Thoracic aorta (tissue), 2 donors: ENCODE measurements at regions not wholly inside any gene's neighbourhood (a gene's known extent, or its start where the extent isn't known, plus 50 kb on each side); places are given as distances from the start of the nearest gene placed in this dataset.
"Not testable (repeated sequence)": the region's sequence is repeated elsewhere in the genome, so short reads cannot be mapped to it uniquely, and the experiment has no call there.

Source experiments
- ATAC-seq: fragments of 150-250 bp; one replicate; pipeline ENCODE4 v1.8.0; 2017; ENCODE audit warnings: low read depth; ENCODE audit not compliant: insufficient number of reproducible peaks, low FRiP score
- DNase-seq: peaks from one replicate; pipeline ENCODE4 v3.0.0-alpha.2; 2020; ENCODE audit warnings: low spot score
- H3K27ac ChIP-seq, 2 donors: fragments of 200-600 bp; sonication (generic); 1 replicate in 1 of 2; 2 replicates in 1 of 2; pipeline ENCODE4 v1.5.1; 2016; ENCODE audit warnings: mild to moderate bottlenecking in 2 of 2, moderate library complexity in 2 of 2
- H3K27me3 ChIP-seq: fragments of 200-600 bp; sonication (generic); replicated peaks from 2 replicates; pipeline ENCODE4 v1.6.0; 2016; ENCODE audit warnings: mild to moderate bottlenecking; ENCODE audit not compliant: insufficient read depth
- H3K36me3 ChIP-seq: fragments of 200-600 bp; sonication (generic); one replicate; pipeline ENCODE4 v1.5.1; 2016
- H3K4me1 ChIP-seq, 2 donors: fragments of 200-600 bp; sonication (generic); 1 replicate in 1 of 2; 2 replicates in 1 of 2; pipeline versions ENCODE4 v1.5.1 to v1.6.0; 2016; ENCODE audit warnings: low read depth in 2 of 2, mild to moderate bottlenecking in 1 of 2; ENCODE audit not compliant: control insufficient read depth in 1 of 2
- H3K4me3 ChIP-seq: fragments of 200-600 bp; sonication (generic); 2 replicates; pipeline ENCODE4 v1.5.1; 2016; ENCODE audit warnings: mild to moderate bottlenecking
- H3K9me3 ChIP-seq: fragments of 200-600 bp; sonication (generic); 2 replicates; pipeline ENCODE4 v1.5.1; 2016

DNA sequence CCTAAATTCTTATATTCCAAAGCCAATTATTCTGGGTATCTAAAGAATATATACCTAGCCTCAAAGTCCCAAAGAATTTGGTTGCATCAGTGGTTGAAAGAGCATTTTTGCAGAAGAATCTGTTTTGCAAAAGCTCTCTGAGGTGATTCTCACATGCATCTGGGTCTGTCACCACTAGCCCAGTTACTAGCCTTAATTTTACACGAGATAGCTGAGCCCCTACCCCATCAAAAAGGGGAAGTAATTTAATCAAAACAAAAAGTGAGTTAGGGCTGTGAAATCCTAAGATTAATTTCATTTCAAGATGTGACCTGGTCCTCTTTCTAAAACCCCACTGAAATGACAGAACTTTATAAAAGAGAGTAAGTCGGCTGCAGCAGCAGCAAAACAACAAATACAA lies 53.7 kb upstream of the ZSCAN2 start:
- ATAC-seq, H3K4me3 ChIP-seq, H3K36me3 ChIP-seq, DNase-seq, H3K27me3 ChIP-seq, H3K9me3 ChIP-seq, H3K27ac ChIP-seq, H3K4me1 ChIP-seq: not testable (repeated sequence)

DNA sequence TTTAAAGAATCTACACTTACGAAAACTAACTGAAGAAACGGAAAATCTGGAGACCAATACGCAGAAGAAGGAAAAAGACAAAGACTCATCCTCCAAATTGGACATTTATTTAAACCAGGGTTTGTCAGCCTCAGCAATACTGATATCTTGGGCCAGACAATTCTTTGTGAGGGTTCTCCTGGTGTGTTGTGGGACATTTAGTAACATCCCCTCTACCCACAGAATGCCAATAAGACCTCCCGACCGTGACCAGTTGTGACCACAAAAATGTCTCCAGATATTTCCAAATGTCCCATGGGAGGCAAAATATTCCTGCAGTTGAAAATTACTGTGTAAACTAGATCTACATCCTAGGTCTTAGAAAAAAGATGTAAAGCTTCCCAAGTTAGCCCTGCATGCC lies 50.3 kb upstream of the ZSCAN2 start:
- peaks cover 7 to 16% of the 10 kb centered on the region in 2 donors for H3K4me1 ChIP-seq
- H3K4me3 ChIP-seq, DNase-seq, H3K27ac ChIP-seq, ATAC-seq, H3K9me3 ChIP-seq, H3K27me3 ChIP-seq, H3K36me3 ChIP-seq: not testable (repeated sequence)
